Upper lobe of left lung (tissue), 4 donors: ENCODE measurements at regions not wholly inside any gene's neighbourhood (a gene's known extent, or its start where the extent isn't known, plus 50 kb on each side); places are given as distances from the start of the nearest gene placed in this dataset.

Source experiments
- EP300 ChIP-seq, 4 donors: sonication (generic); formaldehyde crosslinking; IDR thresholded peaks; one replicate each; pipeline ENCODE4 v1.5.1; 2017; ENCODE audit warnings: antibody characterized with exemption in 4 of 4, control low read depth in 2 of 4
- POLR2A ChIP-seq, 4 donors: fragments of 450-650 bp; IDR thresholded peaks; one replicate each; pipeline ENCODE4 v1.5.1; 2016 to 2017; ENCODE audit warnings: antibody characterized with exemption in 4 of 4, mild to moderate bottlenecking in 2 of 4
- POLR2AphosphoS5 ChIP-seq, 2 donors: sonication (generic); formaldehyde crosslinking; IDR thresholded peaks; one replicate each; pipeline ENCODE4 v1.5.1; 2017; ENCODE audit warnings: antibody characterized with exemption in 2 of 2
- TF ChIP-seq, protein P1 (sequence below), 6 experiments: fragments of 450-650 bp in 4 of 6; fragments of 200-600 bp in 2 of 6; sonication (generic) in 2 of 6; IDR thresholded peaks; one replicate each; pipeline ENCODE4 v1.5.1; 2016 to 2019; ENCODE audit warnings: antibody characterized with exemption in 6 of 6

GRCh38 chr7:81852701-81853100 is 82.9 kb upstream of the HGF start:
- TF ChIP-seq, protein P1, sequence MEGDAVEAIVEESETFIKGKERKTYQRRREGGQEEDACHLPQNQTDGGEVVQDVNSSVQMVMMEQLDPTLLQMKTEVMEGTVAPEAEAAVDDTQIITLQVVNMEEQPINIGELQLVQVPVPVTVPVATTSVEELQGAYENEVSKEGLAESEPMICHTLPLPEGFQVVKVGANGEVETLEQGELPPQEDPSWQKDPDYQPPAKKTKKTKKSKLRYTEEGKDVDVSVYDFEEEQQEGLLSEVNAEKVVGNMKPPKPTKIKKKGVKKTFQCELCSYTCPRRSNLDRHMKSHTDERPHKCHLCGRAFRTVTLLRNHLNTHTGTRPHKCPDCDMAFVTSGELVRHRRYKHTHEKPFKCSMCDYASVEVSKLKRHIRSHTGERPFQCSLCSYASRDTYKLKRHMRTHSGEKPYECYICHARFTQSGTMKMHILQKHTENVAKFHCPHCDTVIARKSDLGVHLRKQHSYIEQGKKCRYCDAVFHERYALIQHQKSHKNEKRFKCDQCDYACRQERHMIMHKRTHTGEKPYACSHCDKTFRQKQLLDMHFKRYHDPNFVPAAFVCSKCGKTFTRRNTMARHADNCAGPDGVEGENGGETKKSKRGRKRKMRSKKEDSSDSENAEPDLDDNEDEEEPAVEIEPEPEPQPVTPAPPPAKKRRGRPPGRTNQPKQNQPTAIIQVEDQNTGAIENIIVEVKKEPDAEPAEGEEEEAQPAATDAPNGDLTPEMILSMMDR (IDR thresholded peaks at IDR 0.05), result no peak
- no peak for TF ChIP-seq POLR2A (IDR thresholded peaks at IDR 0.05)
- no peak for TF ChIP-seq EP300 (IDR thresholded peaks at IDR 0.05)
- TF ChIP-seq POLR2AphosphoS5 (IDR thresholded peaks at IDR 0.05), result no peak
